ENCODE measurements at regions not wholly inside any gene's neighbourhood (a gene's known extent, or its start where the extent isn't known, plus 50 kb on each side); places are given as distances from the start of the nearest gene placed in this dataset.

DNA sequence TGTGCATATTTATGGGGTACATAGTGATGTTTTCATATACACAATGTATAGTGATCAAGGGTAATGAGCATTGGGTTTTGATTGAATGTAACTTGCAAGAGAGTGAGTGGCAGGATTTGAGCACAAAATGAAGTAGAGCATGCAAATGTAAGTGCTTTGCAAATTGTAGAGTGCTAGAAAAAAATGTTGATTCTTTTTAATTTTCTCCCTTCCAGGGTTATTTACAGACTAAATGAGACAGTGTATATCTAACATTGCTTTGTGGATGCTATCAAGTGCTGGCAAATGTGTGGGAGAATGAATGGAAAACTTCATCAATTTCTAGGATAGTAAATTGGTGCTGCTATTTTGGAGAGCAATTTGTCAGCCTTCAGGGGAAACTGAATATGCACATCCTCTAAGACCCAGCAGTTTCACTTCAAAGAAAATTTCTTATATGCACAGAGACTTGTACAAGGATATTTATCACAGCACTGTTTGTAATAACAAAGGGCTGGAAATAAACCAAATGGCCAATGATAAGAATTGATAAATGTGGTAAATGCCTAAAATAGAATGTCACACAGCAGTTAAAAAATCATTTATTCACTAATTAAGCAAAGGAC, 120.6 kb upstream of the PLPP4 start:
- TF ChIP-seq SPI1 (IDR thresholded peaks at IDR 0.05; ENCODE audit: borderline replicate concordance, low read depth) (no peak), GABPA (IDR thresholded peaks at IDR 0.05; ENCODE audit: low read depth) (no peak), POLR2AphosphoS5 (IDR thresholded peaks at IDR 0.05; ENCODE audit: low read depth) (no peak)
- TF ChIP-seq, protein P1, sequence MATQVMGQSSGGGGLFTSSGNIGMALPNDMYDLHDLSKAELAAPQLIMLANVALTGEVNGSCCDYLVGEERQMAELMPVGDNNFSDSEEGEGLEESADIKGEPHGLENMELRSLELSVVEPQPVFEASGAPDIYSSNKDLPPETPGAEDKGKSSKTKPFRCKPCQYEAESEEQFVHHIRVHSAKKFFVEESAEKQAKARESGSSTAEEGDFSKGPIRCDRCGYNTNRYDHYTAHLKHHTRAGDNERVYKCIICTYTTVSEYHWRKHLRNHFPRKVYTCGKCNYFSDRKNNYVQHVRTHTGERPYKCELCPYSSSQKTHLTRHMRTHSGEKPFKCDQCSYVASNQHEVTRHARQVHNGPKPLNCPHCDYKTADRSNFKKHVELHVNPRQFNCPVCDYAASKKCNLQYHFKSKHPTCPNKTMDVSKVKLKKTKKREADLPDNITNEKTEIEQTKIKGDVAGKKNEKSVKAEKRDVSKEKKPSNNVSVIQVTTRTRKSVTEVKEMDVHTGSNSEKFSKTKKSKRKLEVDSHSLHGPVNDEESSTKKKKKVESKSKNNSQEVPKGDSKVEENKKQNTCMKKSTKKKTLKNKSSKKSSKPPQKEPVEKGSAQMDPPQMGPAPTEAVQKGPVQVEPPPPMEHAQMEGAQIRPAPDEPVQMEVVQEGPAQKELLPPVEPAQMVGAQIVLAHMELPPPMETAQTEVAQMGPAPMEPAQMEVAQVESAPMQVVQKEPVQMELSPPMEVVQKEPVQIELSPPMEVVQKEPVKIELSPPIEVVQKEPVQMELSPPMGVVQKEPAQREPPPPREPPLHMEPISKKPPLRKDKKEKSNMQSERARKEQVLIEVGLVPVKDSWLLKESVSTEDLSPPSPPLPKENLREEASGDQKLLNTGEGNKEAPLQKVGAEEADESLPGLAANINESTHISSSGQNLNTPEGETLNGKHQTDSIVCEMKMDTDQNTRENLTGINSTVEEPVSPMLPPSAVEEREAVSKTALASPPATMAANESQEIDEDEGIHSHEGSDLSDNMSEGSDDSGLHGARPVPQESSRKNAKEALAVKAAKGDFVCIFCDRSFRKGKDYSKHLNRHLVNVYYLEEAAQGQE (IDR thresholded peaks at IDR 0.05; ENCODE audit: insufficient replicate concordance, low read depth), result no peak
- TF ChIP-seq, protein P2, sequence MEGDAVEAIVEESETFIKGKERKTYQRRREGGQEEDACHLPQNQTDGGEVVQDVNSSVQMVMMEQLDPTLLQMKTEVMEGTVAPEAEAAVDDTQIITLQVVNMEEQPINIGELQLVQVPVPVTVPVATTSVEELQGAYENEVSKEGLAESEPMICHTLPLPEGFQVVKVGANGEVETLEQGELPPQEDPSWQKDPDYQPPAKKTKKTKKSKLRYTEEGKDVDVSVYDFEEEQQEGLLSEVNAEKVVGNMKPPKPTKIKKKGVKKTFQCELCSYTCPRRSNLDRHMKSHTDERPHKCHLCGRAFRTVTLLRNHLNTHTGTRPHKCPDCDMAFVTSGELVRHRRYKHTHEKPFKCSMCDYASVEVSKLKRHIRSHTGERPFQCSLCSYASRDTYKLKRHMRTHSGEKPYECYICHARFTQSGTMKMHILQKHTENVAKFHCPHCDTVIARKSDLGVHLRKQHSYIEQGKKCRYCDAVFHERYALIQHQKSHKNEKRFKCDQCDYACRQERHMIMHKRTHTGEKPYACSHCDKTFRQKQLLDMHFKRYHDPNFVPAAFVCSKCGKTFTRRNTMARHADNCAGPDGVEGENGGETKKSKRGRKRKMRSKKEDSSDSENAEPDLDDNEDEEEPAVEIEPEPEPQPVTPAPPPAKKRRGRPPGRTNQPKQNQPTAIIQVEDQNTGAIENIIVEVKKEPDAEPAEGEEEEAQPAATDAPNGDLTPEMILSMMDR (IDR thresholded peaks at IDR 0.05; ENCODE audit: insufficient read depth, low read length), result no peak
- DNase-seq (ENCODE audit: low read depth in 1 of 2, low spot score in 1 of 2), result no peak
- Histone ChIP-seq H3K27me3 (ENCODE audit: insufficient read depth, poor library complexity, severe bottlenecking) (no peaks in the 10 kb centered on the region), H3K4me3 (replicated peaks; ENCODE audit: insufficient read depth, low read length) (no peak overlapping the region), H3K27ac (replicated peaks) (no peak overlapping the region)

DNA sequence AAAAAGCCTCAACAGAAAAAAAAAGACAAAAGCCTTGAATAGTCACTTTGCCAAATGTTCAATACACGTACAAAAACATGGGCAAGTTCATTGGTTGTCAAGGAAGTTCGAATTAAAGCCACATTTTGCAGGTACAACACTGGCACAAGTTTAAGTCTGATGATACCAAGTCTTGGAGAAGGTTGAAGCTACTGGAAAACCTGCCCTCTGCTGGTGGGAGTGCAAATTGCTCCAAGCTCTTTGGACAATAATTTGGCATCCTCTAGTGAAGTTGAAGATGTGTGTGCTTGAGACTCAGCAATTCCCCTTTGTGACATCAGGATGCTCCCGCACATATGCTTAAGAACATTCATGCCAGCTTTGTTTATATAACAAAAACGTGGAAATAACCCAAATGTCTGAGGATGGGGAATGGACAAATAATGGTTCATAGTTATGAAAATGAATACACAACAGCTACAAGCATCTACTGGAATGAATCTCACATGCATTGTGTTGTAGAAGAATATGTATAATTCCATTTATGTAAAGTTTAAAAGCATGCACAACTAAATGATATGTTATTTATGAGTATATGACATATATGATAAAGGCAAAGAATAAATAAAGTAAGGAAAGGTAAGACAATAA, 120.0 kb upstream of the PLPP4 start:
- peak; percentile 7 to 42 for DNase-seq (ENCODE audit: low read depth in 1 of 2, low spot score in 1 of 2)
- no peak overlapping the region for H3K4me3 ChIP-seq (replicated peaks; ENCODE audit: insufficient read depth, low read length)

DNA sequence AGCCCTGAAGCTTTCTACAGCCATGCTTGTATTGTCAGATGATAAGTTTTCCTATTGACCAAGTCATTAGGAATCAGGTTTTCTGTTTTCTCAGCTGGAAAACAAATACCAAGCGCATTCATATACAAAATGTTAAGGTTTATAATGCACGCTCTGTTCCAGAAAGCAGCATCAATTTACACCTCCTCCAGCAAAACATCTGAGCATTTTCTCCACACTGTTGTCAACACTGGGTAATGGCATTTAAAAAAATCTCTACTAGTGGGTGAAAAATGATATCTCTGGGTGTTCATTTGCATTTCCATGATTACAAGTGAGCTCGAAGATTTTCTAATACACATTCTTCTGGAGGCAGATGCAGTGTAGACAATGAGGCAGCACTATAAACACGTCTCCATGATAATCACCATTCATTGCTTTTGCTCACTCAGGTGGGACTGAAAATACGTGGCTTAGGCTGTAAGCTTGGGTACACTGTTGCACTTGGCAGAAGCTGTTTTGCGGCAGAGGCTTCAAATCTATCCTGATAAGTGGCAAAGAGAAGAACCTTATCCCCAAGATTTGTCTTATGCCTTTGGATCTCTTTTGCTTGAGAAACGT, 114.8 kb upstream of the PLPP4 start:
- TF ChIP-seq SPI1 (IDR thresholded peaks at IDR 0.05; ENCODE audit: borderline replicate concordance, low read depth) (no peak), GABPA (IDR thresholded peaks at IDR 0.05; ENCODE audit: low read depth) (no peak), POLR2AphosphoS5 (IDR thresholded peaks at IDR 0.05; ENCODE audit: low read depth) (no peak)
- TF ChIP-seq, protein P2 (IDR thresholded peaks at IDR 0.05; ENCODE audit: insufficient read depth, low read length), result no peak
- TF ChIP-seq, protein P1 (IDR thresholded peaks at IDR 0.05; ENCODE audit: insufficient replicate concordance, low read depth), result no peak
- H3K27me3 ChIP-seq (ENCODE audit: insufficient read depth, poor library complexity, severe bottlenecking), result no peaks in the 10 kb centered on the region
- no peak overlapping the region for H3K4me3 ChIP-seq (replicated peaks; ENCODE audit: insufficient read depth, low read length)
- H3K27ac ChIP-seq (replicated peaks), result no peak overlapping the region
- no peak for DNase-seq (ENCODE audit: low read depth in 1 of 2, low spot score in 1 of 2)

More for the DNA sequence above, 120.0 kb upstream of the PLPP4 start:
- H3K27ac ChIP-seq (replicated peaks), result no peak overlapping the region
- no peak for TF ChIP-seq POLR2AphosphoS5 (IDR thresholded peaks at IDR 0.05; ENCODE audit: low read depth)
- TF ChIP-seq, protein P2 (IDR thresholded peaks at IDR 0.05; ENCODE audit: insufficient read depth, low read length), result peak; percentile 68
- H3K27me3 ChIP-seq (ENCODE audit: insufficient read depth, poor library complexity, severe bottlenecking), result no peaks in the 10 kb centered on the region

Data from HL-60 (cell line).